Osteocyte (in vitro differentiated cells): ENCODE measurements at regions not wholly inside any gene's neighbourhood (a gene's known extent, or its start where the extent isn't known, plus 50 kb on each side); places are given as distances from the start of the nearest gene placed in this dataset.

ENCODE experiments used
- DNase-seq: peaks from one replicate; pipeline ENCODE4 v3.0.0; 2021; ENCODE audit warnings: mixed read lengths; ENCODE audit not compliant: unreplicated experiment; ENCODE audit errors: extremely low spot score
- H3K27ac Mint-ChIP-seq: one replicate; pipeline ENCODE4 v1.8.0; 2021; ENCODE audit warnings: mild to moderate bottlenecking, mixed read lengths; ENCODE audit not compliant: unreplicated experiment
- H3K27me3 Mint-ChIP-seq: one replicate; pipeline ENCODE4 v1.8.0; 2021; ENCODE audit warnings: mixed read lengths; ENCODE audit not compliant: unreplicated experiment
- H3K36me3 Mint-ChIP-seq: one replicate; pipeline ENCODE4 v1.8.0; 2021; ENCODE audit warnings: mixed read lengths; ENCODE audit not compliant: unreplicated experiment
- H3K4me1 Mint-ChIP-seq: one replicate; pipeline ENCODE4 v1.8.0; 2021; ENCODE audit warnings: mixed read lengths; ENCODE audit not compliant: unreplicated experiment
- H3K4me3 Mint-ChIP-seq: one replicate; pipeline ENCODE4 v1.8.0; 2021; ENCODE audit warnings: mild to moderate bottlenecking, moderate library complexity, mixed read lengths; ENCODE audit not compliant: unreplicated experiment
- H3K9me3 Mint-ChIP-seq: one replicate; pipeline ENCODE4 v1.8.0; 2021; ENCODE audit warnings: mixed read lengths; ENCODE audit not compliant: unreplicated experiment
- CTCF ChIP-seq: fragments of 200-600 bp; sonication (generic); IDR thresholded peaks from 2 replicates; pipeline ENCODE4 v1.5.0; 2021; ENCODE audit warnings: antibody characterized with exemption, mild to moderate bottlenecking, moderate library complexity

- no peak overlapping the region for H3K4me3 Mint-ChIP-seq
- no peak for DNase-seq
- H3K4me1 Mint-ChIP-seq = no peaks in the 10 kb centered on the region
- H3K27me3 Mint-ChIP-seq = no peaks in the 10 kb centered on the region
- H3K9me3 Mint-ChIP-seq = no peaks in the 10 kb centered on the region
- no peak overlapping the region for H3K27ac Mint-ChIP-seq
- no peaks in the 10 kb centered on the region for H3K36me3 Mint-ChIP-seq
- TF ChIP-seq CTCF = no peak
These were observed 56.7 kb upstream of the BARHL2 start for GRCh38 chr1:90773812-90774211.

GRCh38 chr1:90768826-90769225 is 51.7 kb upstream of the BARHL2 start:
- no peaks in the 10 kb centered on the region for H3K4me1 Mint-ChIP-seq
- DNase-seq = no peak
- no peaks in the 10 kb centered on the region for H3K9me3 Mint-ChIP-seq

GRCh38 chr1:90768098-90768497 is 51.0 kb upstream of the BARHL2 start:
- no peaks in the 10 kb centered on the region for H3K36me3 Mint-ChIP-seq
- no peaks in the 10 kb centered on the region for H3K9me3 Mint-ChIP-seq
- H3K4me1 Mint-ChIP-seq = no peaks in the 10 kb centered on the region
- no peak for TF ChIP-seq CTCF
- H3K27ac Mint-ChIP-seq = no peak overlapping the region
- H3K4me3 Mint-ChIP-seq = no peak overlapping the region
- DNase-seq = no peak
- no peaks in the 10 kb centered on the region for H3K27me3 Mint-ChIP-seq

More at GRCh38 chr1:90768826-90769225, 51.7 kb upstream of the BARHL2 start:
- Mint-ChIP-seq H3K4me3 (no peak overlapping the region), H3K27ac (no peak overlapping the region), H3K27me3 (no peaks in the 10 kb centered on the region), H3K36me3 (no peaks in the 10 kb centered on the region)
- TF ChIP-seq CTCF = no peak
